ENCODE measurements at regions not wholly inside any gene's neighbourhood (a gene's known extent, or its start where the extent isn't known, plus 50 kb on each side); places are given as distances from the start of the nearest gene placed in this dataset.

GRCh38 chr9:110135846-110136245 lies 72.1 kb downstream of the C9orf152 start:
- TF ChIP-seq CTCF (IDR thresholded peaks at IDR 0.05; ENCODE audit: insufficient read depth, low read depth, low read length): no peak
- no peak for TF ChIP-seq EZH2 (IDR thresholded peaks at IDR 0.05; ENCODE audit: insufficient read depth, low read length)
